K562 (cell line): ENCODE measurements at regions not wholly inside any gene's neighbourhood (a gene's known extent, or its start where the extent isn't known, plus 50 kb on each side); places are given as distances from the start of the nearest gene placed in this dataset.

Experiments used
- ATAC-seq: fragments of 200-7000 bp; cut with Tn5 transposase; 3 replicates; pipeline ENCODE4 v1.9.1; 2020; ENCODE audit warnings: moderate library complexity
- BruUV-seq: library from RNA; stranded (reverse); fragments of 400-500 nt; replicated peaks from 2 replicates; lab custom pipeline; 2021; lab: Mats Ljungman, UMichigan
- CTCF ChIA-PET: fragments of 300-600 bp; formaldehyde crosslinking; extraction: SDS; loops from one replicate; lab custom pipeline; 2021; ENCODE audit warnings: low intra/inter-chr PET ratio; lab: Yijun Ruan, JAX
- POLR2A ChIA-PET: fragments of 300-600, 350-650 bp; sonication (Branson Sonifier 250); formaldehyde crosslinking; extraction: SDS; loops from one replicate; lab custom pipeline; 2021; ENCODE audit warnings: antibody characterized with exemption, inconsistent platforms; lab: Yijun Ruan, JAX
- DNase-seq, 4 experiments: peaks; one replicate each; pipeline versions ENCODE4 v3.0.0 to v3.0.0-alpha.2; 2011 to 2018; ENCODE audit warnings: low spot score in 3 of 4, mixed read lengths in 3 of 4; ENCODE audit errors: extremely low read depth in 1 of 4
- FAIRE-seq: peaks from 2 replicates; lab custom pipeline; 2011; peaks lifted over from hg19 to GRCh38; lab: Jason Lieb, UNC
- H2AFZ ChIP-seq: 2 replicates; pipeline ENCODE4 v1.6.0; 2011; ENCODE audit warnings: low read depth, low read length, control low read depth, inconsistent platforms
- H3K27ac ChIP-seq: fragments of 200-600 bp; 3 replicates; pipeline ENCODE4 v1.8.0; 2011; ENCODE audit warnings: low read depth, mild to moderate bottlenecking, control low read depth, inconsistent platforms, low read length, moderate library complexity, mixed read lengths; ENCODE audit errors: extremely low read depth
- H3K27me3 ChIP-seq, 2 experiments: fragments of 300-600 bp in 1 of 2; 2 replicates in 1 of 2; 3 replicates in 1 of 2; pipeline versions ENCODE4 v1.6.0 to v1.8.0; 2011; ENCODE audit warnings: inconsistent platforms in 2 of 2, low read length in 2 of 2, mild to moderate bottlenecking in 1 of 2, mixed read lengths in 1 of 2, moderate library complexity in 1 of 2; ENCODE audit not compliant: control insufficient read depth in 2 of 2, insufficient read depth in 2 of 2
- H3K36me3 ChIP-seq: fragments of 300-600 bp; 3 replicates; pipeline ENCODE4 v1.8.0; 2011; ENCODE audit warnings: mild to moderate bottlenecking, low read length, inconsistent platforms; ENCODE audit not compliant: control insufficient read depth, insufficient read depth
- H3K4me1 ChIP-seq, 2 experiments: fragments of 200-600 bp in 1 of 2; replicated peaks in 1 of 2; 2 replicates in 1 of 2; 3 replicates in 1 of 2; pipeline versions ENCODE4 v1.5.1 to v1.8.0; 2011; ENCODE audit warnings: inconsistent platforms in 2 of 2, low read length in 2 of 2, mild to moderate bottlenecking in 1 of 2, mixed read lengths in 1 of 2, moderate library complexity in 1 of 2; ENCODE audit not compliant: control insufficient read depth in 2 of 2, insufficient read depth in 2 of 2
- H3K4me2 ChIP-seq: 2 replicates; pipeline ENCODE4 v1.6.1; 2011; ENCODE audit warnings: low read length, control low read depth, inconsistent platforms, mixed read lengths; ENCODE audit not compliant: insufficient read depth
- H3K4me3 ChIP-seq: fragments of 200-600 bp; sonication (generic), shearing (Covaris generic); 2 replicates; pipeline ENCODE4 v1.5.1; 2016; ENCODE audit warnings: control low read depth, inconsistent platforms
- H3K79me2 ChIP-seq: fragments of 200-600 bp; 3 replicates; pipeline ENCODE4 v1.8.0; 2011; ENCODE audit warnings: low read length, inconsistent platforms; ENCODE audit not compliant: control insufficient read depth, insufficient read depth
- H3K9ac ChIP-seq, 2 experiments: 2 replicates each; pipeline versions ENCODE4 v1.6.0 to v1.6.1; 2011; ENCODE audit warnings: low read depth in 2 of 2, low read length in 2 of 2, control low read depth in 1 of 2, inconsistent platforms in 1 of 2, mild to moderate bottlenecking in 1 of 2, mixed read lengths in 1 of 2; ENCODE audit not compliant: insufficient read depth in 1 of 2
- H3K9me1 ChIP-seq: one replicate; pipeline ENCODE4 v1.6.0; 2011; ENCODE audit warnings: inconsistent platforms, mild to moderate bottlenecking, low read length, moderate library complexity; ENCODE audit not compliant: control insufficient read depth, insufficient read depth
- H3K9me3 ChIP-seq: replicated peaks from 2 replicates; pipeline ENCODE4 v1.5.1; 2011; ENCODE audit warnings: low read depth, low read length, inconsistent platforms; ENCODE audit not compliant: control insufficient read depth, insufficient read depth
- H4K20me1 ChIP-seq: replicated peaks from 2 replicates; pipeline ENCODE4 v1.6.1; 2011; ENCODE audit warnings: low read length, inconsistent platforms, mixed read lengths; ENCODE audit not compliant: control insufficient read depth, insufficient read depth
- ATF2 ChIP-seq: sonication (generic); formaldehyde crosslinking; IDR thresholded peaks from 2 replicates; pipeline ENCODE4 v1.8.1; 2022; ENCODE audit warnings: missing genetic modification reagents
- GATAD2A ChIP-seq: fragments of 450-650 bp; IDR thresholded peaks from 2 replicates; pipeline ENCODE4 v1.6.1; 2017
- HDAC2 ChIP-seq: fragments of 450-650 bp; IDR thresholded peaks from 2 replicates; pipeline ENCODE4 v1.6.1; 2016; ENCODE audit warnings: mild to moderate bottlenecking
- KLF16 ChIP-seq: IDR thresholded peaks from 2 replicates; pipeline ENCODE4 v1.6.1; 2016; ENCODE audit warnings: antibody characterized with exemption
- MXI1 ChIP-seq: IDR thresholded peaks from 2 replicates; pipeline ENCODE4 v1.6.1; 2011; ENCODE audit warnings: low read depth, mild to moderate bottlenecking, improper control_type of control experiment, low read length
- NCOA2 ChIP-seq, 2 experiments: fragments of 450-650 bp; IDR thresholded peaks; 2 replicates each; pipeline ENCODE4 v1.6.1; 2018; ENCODE audit warnings: mild to moderate bottlenecking in 2 of 2, moderate library complexity in 1 of 2; ENCODE audit not compliant: partially characterized antibody in 2 of 2
- NCOA6 ChIP-seq: fragments of 450-650 bp; IDR thresholded peaks from 2 replicates; pipeline ENCODE4 v1.6.1; 2017; ENCODE audit warnings: mild to moderate bottlenecking
- NFATC3 ChIP-seq: fragments of 450-650 bp; IDR thresholded peaks from 2 replicates; pipeline ENCODE4 v1.6.1; 2017; ENCODE audit warnings: mild to moderate bottlenecking
- PHB2 ChIP-seq: fragments of 450-650 bp; IDR thresholded peaks from 2 replicates; pipeline ENCODE4 v1.6.1; 2017; ENCODE audit warnings: low read depth
- SMAD1 ChIP-seq: fragments of 150-350 bp; IDR thresholded peaks from 2 replicates; pipeline ENCODE4 v1.6.1; 2014; ENCODE audit warnings: low read length, low read depth; ENCODE audit not compliant: partially characterized antibody
- SMARCB1 ChIP-seq: IDR thresholded peaks from 2 replicates; pipeline ENCODE4 v1.6.1; 2011; ENCODE audit warnings: improper control_type of control experiment, low read depth; ENCODE audit not compliant: insufficient read length
- TAF15 ChIP-seq: fragments of 200-400 bp; formaldehyde crosslinking; IDR thresholded peaks from 2 replicates; pipeline ENCODE4 v1.6.1; 2017; ENCODE audit warnings: mild to moderate bottlenecking, low read depth, low read length, moderate library complexity
- UBTF ChIP-seq, 2 experiments: IDR thresholded peaks; 2 replicates each; pipeline ENCODE4 v1.6.1; 2012; ENCODE audit warnings: improper control_type of control experiment in 2 of 2, low read depth in 2 of 2, low read length in 2 of 2, borderline replicate concordance in 1 of 2
- ZNF609 ChIP-seq: sonication (generic); formaldehyde crosslinking; IDR thresholded peaks from 2 replicates; pipeline ENCODE4 v1.8.1; 2023; ENCODE audit warnings: missing genetic modification reagents, mild to moderate bottlenecking, borderline replicate concordance
- ZNF75A ChIP-seq: fragments of 450-650 bp; formaldehyde crosslinking; IDR thresholded peaks from 2 replicates; pipeline ENCODE4 v1.4.0; 2020; ENCODE audit warnings: mild to moderate bottlenecking
- ZNF77 ChIP-seq: fragments of 250-450 bp; sonication (Bioruptor Pico); IDR thresholded peaks from 2 replicates; pipeline ENCODE4 v1.5.0; 2020
- whole genome bisulfite sequencing: fragments of 100-300 bp; shearing (Covaris generic); methylation state at CpG from one replicate; pipeline ENCODE4 v1.1.6; 2016; ENCODE audit warnings: low coverage, mixed read lengths; ENCODE audit not compliant: insufficient coverage; ENCODE audit errors: missing lambda C conversion rate; 5-methylcytosine and 5-hydroxymethylcytosine counted together
- in situ Hi-C: fragments of 300-500 bp; cut with MboI; formaldehyde crosslinking; loops from 4 replicates; pipeline ENCODE4 v1.15.0; 2018; ENCODE audit warnings: inconsistent platforms, mixed read lengths
- intact Hi-C: fragments of 100-400 bp; cut with micrococcal nuclease; formaldehyde crosslinking; loops from 2 replicates; pipeline ENCODE4 v1.14.2; 2022

- H3K36me3 ChIP-seq = no peaks in the 10 kb centered on the region
- H3K9ac ChIP-seq = no peak overlapping the region
- H3K9me3 ChIP-seq = no peaks in the 10 kb centered on the region
- no peak overlapping the region for H2AFZ ChIP-seq
- no peaks in the 10 kb centered on the region for H3K4me1 ChIP-seq
- ATAC-seq (no peak), DNase-seq (no peak), FAIRE-seq (no peak)
- H3K4me2 ChIP-seq = no peak overlapping the region
- intact Hi-C loops (no loop called here), in situ Hi-C loops (no loop called here)
- no peaks in the 10 kb centered on the region for H3K27me3 ChIP-seq
- TF ChIP-seq ZNF609 (no peak), NCOA6 (no peak), MXI1 (no peak), HDAC2 (no peak), NCOA2 (IDR thresholded peaks at IDR 0.05; ENCODE audit: partially characterized antibody in 2 of 2) (no peak), UBTF (IDR thresholded peaks at IDR 0.05; ENCODE audit: borderline replicate concordance in 1 of 2, low read depth in 2 of 2, low read length in 2 of 2) (no peak), ATF2 (no peak), KLF16 (no peak), NFATC3 (no peak), GATAD2A (no peak), ZNF77 (CRISPR knock-in tag) (no peak), PHB2 (no peak), SMAD1 (no peak), SMARCB1 (no peak), ZNF75A (CRISPR knock-in tag) (no peak), TAF15 (no peak)
- ChIA-PET CTCF (no interaction called here), POLR2A (no interaction called here)
- H3K27ac ChIP-seq = no peak overlapping the region
- no peak overlapping the region for H3K4me3 ChIP-seq
- no peaks in the 10 kb centered on the region for H4K20me1 ChIP-seq
- BruUV-seq = no TSS peak
- H3K79me2 ChIP-seq = no peaks in the 10 kb centered on the region
- no peaks in the 10 kb centered on the region for H3K9me1 ChIP-seq
- 0% methylated on average over 2 of the region's 2 CpGs for WGBS
Measured at GRCh38 chr1:72521659-72522058, 239.3 kb upstream of the NEGR1 start.
